ENCODE measurements at regions not wholly inside any gene's neighbourhood (a gene's known extent, or its start where the extent isn't known, plus 50 kb on each side); places are given as distances from the start of the nearest gene placed in this dataset.

GRCh38 chr5:29744618-29745017, 1448.9 kb upstream of the CDH6 start:
- ChIA-PET CTCF (interaction anchor here (1.1 kb wide), 1 partner anchor 11 kb away, joined by 3 read pairs; no protein-coding TSS in a partner anchor), POLR2A (no interaction called here)
- Histone ChIP-seq H3K9ac (no peak overlapping the region), H3K36me3 (replicated peaks in 1 of 2; ENCODE audit: control insufficient read depth in 1 of 2, insufficient read depth in 2 of 2, low read length in 1 of 2) (no peaks in the 10 kb centered on the region), H3K4me3 (ENCODE audit: low read depth in 2 of 2, low read length in 1 of 2) (no peak overlapping the region), H4K20me1 (ENCODE audit: insufficient read depth) (no peaks in the 10 kb centered on the region), H3K27ac (ENCODE audit: low read depth in 2 of 2, low read length in 1 of 2) (no peak overlapping the region), H3K4me1 (ENCODE audit: control insufficient read depth in 1 of 2, insufficient read depth in 2 of 2, low read depth in 1 of 2, low read length in 1 of 2) (no peaks in the 10 kb centered on the region), H3K27me3 (ENCODE audit: insufficient read depth) (no peaks in the 10 kb centered on the region), H3K4me2 (no peak overlapping the region), H3F3A (replicated peaks; ENCODE audit: insufficient read depth) (no peaks in the 10 kb centered on the region), H3K9me2 (no peaks in the 10 kb centered on the region), H3K9me3 (no peaks in the 10 kb centered on the region), H2AFZ (ENCODE audit: low read depth) (no peak overlapping the region), H3K79me2 (ENCODE audit: insufficient read depth) (no peaks in the 10 kb centered on the region)
- no peak for TF ChIP-seq NFIC (IDR thresholded peaks at IDR 0.05; ENCODE audit: borderline replicate concordance)
- no peak for DNase-seq
- WGBS (ENCODE audit: low lambda C conversion rate) = 14% methylated on average over 3 of the region's 3 CpGs

GRCh38 chr5:29720954-29721353, 1472.5 kb upstream of the CDH6 start:
- Histone ChIP-seq H3K36me3 (replicated peaks in 1 of 2; ENCODE audit: control insufficient read depth in 1 of 2, insufficient read depth in 2 of 2, low read length in 1 of 2) (no peaks in the 10 kb centered on the region), H3K27ac (ENCODE audit: low read depth in 2 of 2, low read length in 1 of 2) (no peak overlapping the region), H3K4me3 (ENCODE audit: low read depth in 2 of 2, low read length in 1 of 2) (no peak overlapping the region), H3K9me2 (no peaks in the 10 kb centered on the region; the same call in 1 of the 2 replicates), H3K4me1 (ENCODE audit: control insufficient read depth in 1 of 2, insufficient read depth in 2 of 2, low read depth in 1 of 2, low read length in 1 of 2) (no peaks in the 10 kb centered on the region), H2AFZ (ENCODE audit: low read depth) (no peak overlapping the region), H4K20me1 (ENCODE audit: insufficient read depth) (no peaks in the 10 kb centered on the region), H3K4me2 (no peak overlapping the region), H3K79me2 (ENCODE audit: insufficient read depth) (no peaks in the 10 kb centered on the region), H3F3A (replicated peaks; ENCODE audit: insufficient read depth) (no peaks in the 10 kb centered on the region), H3K27me3 (ENCODE audit: insufficient read depth) (no peaks in the 10 kb centered on the region), H3K9me3 (no peaks in the 10 kb centered on the region), H3K9ac (no peak overlapping the region)
- ChIA-PET CTCF (no interaction called here), POLR2A (no interaction called here)
- TF ChIP-seq NRF1 (IDR thresholded peaks at IDR 0.05; ENCODE audit: low read depth, low read length) (no peak), PBX3 (IDR thresholded peaks at IDR 0.05) (no peak), CTCF (IDR thresholded peaks at IDR 0.05) (no peak), NFIC (IDR thresholded peaks at IDR 0.05; ENCODE audit: borderline replicate concordance) (no peak), TAF1 (IDR thresholded peaks at IDR 0.05; ENCODE audit: borderline replicate concordance, low read depth, low read length) (no peak), YY1 (IDR thresholded peaks at IDR 0.05; ENCODE audit: low read depth) (no peak), RFX5 (IDR thresholded peaks at IDR 0.05; ENCODE audit: low read length) (no peak), EZH2phosphoT487 (IDR thresholded peaks at IDR 0.05; ENCODE audit: borderline replicate concordance, low read depth) (no peak)
- DNase-seq = no peak

- ChIA-PET CTCF (no interaction called here), POLR2A (no interaction called here)
- DNase-seq = no peak
- Histone ChIP-seq H3K27ac (ENCODE audit: low read depth in 2 of 2, low read length in 1 of 2) (no peak overlapping the region), H3K27me3 (ENCODE audit: insufficient read depth) (no peaks in the 10 kb centered on the region), H3K9me2 (no peaks in the 10 kb centered on the region; the same call in 1 of the 2 replicates), H2AFZ (ENCODE audit: low read depth) (no peak overlapping the region), H3K79me2 (ENCODE audit: insufficient read depth) (no peaks in the 10 kb centered on the region), H3K4me1 (ENCODE audit: control insufficient read depth in 1 of 2, insufficient read depth in 2 of 2, low read depth in 1 of 2, low read length in 1 of 2) (no peaks in the 10 kb centered on the region), H3K9me3 (no peaks in the 10 kb centered on the region), H3F3A (replicated peaks; ENCODE audit: insufficient read depth) (no peaks in the 10 kb centered on the region), H3K9ac (no peak overlapping the region), H3K4me2 (no peak overlapping the region), H4K20me1 (ENCODE audit: insufficient read depth) (no peaks in the 10 kb centered on the region), H3K36me3 (replicated peaks in 1 of 2; ENCODE audit: control insufficient read depth in 1 of 2, insufficient read depth in 2 of 2, low read length in 1 of 2) (no peaks in the 10 kb centered on the region), H3K4me3 (ENCODE audit: low read depth in 2 of 2, low read length in 1 of 2) (no peak overlapping the region)
- no peak for TF ChIP-seq EZH2phosphoT487 (IDR thresholded peaks at IDR 0.05; ENCODE audit: borderline replicate concordance, low read depth)
- TF ChIP-seq TAF1 (IDR thresholded peaks at IDR 0.05; ENCODE audit: borderline replicate concordance, low read depth, low read length) = no peak
- TF ChIP-seq POLR2AphosphoS5 (IDR thresholded peaks at IDR 0.05; ENCODE audit: low read depth, low read length) = no peak
- no peak for TF ChIP-seq GABPA (IDR thresholded peaks at IDR 0.05; ENCODE audit: low read depth)
- 11% methylated on average over 3 of the region's 3 CpGs for WGBS (ENCODE audit: low lambda C conversion rate)
Measured at GRCh38 chr5:29719171-29719570, 1474.3 kb upstream of the CDH6 start.

All from SK-N-SH (cell line).